ENCODE measurements at regions not wholly inside any gene's neighbourhood (a gene's known extent, or its start where the extent isn't known, plus 50 kb on each side); places are given as distances from the start of the nearest gene placed in this dataset.
"Not testable (repeated sequence)": the region's sequence is repeated elsewhere in the genome, so short reads cannot be mapped to it uniquely, and the experiment has no call there.

DNA sequence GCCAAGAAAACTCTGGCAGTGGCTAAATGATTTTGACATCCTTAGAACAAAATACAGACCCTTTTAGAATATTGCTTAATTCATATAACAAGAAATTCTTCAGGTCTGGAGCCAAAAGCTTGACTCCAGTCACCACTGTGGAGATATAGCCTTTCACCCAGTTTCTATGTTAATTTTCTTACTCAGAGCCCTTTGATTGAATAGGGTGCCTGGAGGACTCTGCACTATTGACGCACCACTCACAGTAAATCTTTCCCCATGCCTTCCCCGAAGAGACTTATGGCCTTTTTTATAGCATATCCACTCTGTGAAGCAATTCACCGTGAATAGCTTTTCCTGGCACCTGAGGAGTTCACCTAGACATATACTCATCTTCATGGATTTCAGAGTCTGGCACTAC lies 613.8 kb downstream of the ZWINT start:
- no peak for DNase-seq (ENCODE audit: low spot score)

DNA sequence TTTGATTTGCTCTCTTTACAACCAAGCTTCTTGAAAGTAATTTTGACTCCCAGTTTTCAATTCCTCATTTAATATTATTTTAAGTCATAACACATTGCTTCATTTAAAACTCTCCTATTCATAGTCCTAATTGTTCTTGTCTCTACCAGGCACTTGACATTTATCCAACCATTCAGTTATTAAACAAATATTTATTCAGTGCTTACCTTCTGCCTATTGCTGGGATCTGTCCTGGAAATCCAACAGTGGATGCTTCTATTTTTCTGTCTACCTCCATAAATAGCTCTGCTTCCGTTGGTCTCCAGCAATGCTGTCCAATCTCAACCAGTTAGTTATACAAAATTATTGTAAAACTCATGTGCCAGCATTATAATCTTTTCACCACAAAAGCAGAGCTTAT lies 615.1 kb downstream of the ZWINT start:
- no peak for DNase-seq (ENCODE audit: low spot score)

DNA sequence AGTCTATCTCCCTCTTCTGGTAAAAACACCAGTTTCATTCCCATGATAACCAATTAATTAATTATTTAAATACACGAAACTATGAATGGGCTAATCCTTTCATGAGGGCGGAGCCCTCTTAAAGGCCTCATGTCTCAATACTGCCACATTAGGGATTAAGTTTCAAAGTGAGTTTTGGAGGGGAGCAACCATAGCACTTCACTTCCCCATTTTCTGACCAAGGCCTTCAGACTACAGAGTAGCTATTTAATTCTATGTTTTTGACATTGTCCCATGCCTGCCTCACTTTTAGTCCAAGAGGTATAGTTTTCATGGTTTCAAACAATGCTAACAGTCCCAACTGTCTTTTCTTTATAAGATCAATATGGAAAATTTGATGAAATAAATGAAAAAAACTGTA lies 618.6 kb downstream of the ZWINT start:
- no peak for DNase-seq (ENCODE audit: low spot score)

DNA sequence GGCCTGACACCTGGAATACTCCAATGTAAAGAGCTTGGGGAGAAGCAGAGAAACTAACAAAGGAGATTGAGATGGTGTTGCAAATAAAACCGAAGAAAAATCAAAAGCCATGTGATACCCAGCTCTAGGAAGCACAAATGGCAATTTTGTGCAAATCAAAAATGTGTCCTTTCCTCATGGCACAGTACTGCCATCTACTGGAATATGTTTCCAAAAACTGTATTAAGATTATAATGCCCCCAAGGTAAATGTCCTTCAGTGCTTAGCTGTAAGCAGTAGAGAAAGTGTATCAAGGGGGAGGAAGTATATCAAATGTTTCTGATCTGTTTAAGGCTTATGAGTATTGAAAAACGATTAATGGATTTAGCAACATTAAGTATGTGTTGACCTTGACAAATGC lies 620.3 kb downstream of the ZWINT start:
- peak; percentile 42 for DNase-seq (ENCODE audit: low spot score)

DNA sequence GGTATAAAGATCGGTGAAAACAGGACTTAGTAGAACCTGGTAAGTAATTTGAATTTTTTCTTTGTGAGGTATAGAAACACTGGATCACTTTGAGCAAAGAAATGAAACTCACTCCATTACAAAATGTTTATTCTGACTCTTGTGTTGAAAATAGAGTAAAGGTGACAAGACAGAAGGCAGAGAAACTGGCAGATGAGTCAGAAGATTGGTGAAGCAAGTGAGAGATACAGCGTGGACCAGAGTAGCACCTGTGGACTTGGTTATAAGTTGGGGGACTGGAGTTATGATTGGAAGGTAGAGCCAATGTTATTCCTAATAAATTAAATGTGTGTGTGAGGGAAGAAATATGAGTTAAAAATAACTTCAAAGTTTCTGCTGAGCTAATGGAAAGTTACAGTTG lies 620.9 kb downstream of the ZWINT start:
- DNase-seq (ENCODE audit: low spot score) = no peak

DNA sequence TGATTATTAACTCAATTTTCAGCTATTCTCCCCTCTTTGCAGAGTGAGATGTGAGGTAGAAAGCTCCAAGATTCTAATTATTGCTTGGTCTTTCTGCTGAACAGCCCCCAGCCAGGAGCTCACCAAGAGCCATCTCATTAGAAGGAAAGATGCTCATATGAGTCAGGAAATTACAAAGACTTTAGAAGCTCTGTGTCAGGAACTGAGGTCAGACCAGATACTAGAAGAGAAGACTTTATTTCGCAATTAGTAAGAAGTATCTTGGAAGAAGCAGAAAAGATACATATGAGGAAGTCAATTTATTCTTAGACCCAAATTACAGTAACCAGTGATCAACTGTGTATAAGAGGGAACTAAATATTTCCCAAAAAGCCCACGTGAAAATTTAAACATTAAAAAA lies 626.9 kb downstream of the ZWINT start:
- DNase-seq (ENCODE audit: low spot score) = no peak

DNA sequence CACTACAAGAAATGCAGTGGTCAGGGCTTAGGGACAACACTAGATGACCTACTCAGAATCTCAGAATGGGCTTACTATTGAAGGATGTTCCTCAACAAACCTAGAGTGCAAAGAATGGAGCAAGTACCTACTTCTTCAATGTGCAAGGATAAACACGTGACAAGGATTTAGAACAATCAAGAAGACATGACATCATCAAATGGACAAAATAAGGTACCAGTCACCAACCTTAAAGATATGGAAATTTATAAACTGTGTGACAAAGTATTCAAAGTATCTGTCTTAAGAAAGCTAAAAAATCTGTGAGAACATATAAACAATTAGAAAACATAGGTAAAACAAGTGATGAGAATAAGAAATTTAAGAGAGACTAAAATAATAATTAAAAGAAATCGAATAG lies 656.1 kb downstream of the ZWINT start:
- no peak for DNase-seq (ENCODE audit: low spot score)

DNA sequence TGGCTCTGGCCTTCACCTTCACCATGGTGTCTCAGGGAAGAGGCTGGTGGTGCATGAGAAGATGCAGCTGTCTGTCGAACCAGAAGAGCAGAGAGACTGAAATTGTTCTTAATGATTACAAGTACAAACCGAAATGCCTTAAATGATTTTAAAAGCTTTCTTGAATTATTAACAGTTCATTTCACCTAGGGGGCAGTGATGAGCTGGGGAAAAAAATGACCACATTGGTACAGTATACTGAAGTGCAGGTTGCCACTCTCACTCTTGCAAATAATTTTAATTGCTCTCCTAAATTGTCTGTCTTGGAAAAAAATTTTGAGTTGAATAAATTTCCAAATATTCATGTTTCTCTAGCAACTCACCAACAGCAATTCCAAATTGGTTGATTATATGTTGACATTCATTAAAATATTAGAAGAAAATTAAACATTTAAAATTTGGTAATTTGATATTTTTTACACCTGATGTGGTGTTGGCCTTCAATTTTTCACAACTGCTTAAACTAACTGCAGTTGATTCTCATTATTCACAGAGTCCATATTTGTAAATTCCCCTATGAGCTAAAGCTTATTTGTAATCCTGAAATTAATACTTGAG lies 692.6 kb downstream of the ZWINT start:
- peak; percentile 10 for DNase-seq (ENCODE audit: low spot score)

DNA sequence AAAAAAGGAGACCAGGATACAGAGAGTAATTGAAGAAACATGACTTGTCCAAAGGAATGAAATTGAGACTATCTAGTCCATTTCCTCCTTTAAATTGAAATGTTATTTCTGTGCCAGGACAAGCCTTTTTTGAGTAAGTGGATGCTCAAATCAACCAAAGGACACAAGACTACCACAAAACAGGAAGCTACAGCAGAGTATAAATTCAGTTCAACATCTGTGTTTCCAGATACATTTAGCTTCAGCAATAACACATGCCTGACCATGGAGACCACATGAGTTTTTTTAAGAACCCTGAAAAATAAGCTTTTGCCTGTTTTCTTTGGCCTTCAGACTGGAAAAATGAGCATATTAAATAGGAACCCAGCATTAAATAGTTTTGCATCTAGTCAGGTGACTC lies 707.5 kb downstream of the ZWINT start:
- DNase-seq (ENCODE audit: low spot score) = no peak

DNA sequence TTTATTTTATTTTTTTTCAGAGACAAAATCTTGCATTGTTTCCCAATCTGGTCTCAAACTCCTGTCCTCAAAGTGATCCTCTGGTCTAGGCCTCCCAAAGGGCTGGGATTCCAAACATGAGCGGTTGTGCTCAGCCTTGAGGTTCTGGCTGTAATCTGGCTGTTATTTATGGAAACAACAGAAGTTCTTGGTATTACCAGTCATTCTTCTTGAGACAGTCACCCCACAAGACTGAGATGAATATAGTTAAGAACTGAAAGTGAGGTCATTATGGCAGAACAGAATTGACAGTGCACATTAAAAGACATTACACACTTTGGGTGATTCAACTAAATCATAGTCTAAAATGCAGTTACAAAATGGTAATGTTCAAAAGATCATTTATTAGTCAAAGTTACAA lies 719.5 kb downstream of the ZWINT start:
- peak; percentile 29 for DNase-seq (ENCODE audit: low spot score)

DNA sequence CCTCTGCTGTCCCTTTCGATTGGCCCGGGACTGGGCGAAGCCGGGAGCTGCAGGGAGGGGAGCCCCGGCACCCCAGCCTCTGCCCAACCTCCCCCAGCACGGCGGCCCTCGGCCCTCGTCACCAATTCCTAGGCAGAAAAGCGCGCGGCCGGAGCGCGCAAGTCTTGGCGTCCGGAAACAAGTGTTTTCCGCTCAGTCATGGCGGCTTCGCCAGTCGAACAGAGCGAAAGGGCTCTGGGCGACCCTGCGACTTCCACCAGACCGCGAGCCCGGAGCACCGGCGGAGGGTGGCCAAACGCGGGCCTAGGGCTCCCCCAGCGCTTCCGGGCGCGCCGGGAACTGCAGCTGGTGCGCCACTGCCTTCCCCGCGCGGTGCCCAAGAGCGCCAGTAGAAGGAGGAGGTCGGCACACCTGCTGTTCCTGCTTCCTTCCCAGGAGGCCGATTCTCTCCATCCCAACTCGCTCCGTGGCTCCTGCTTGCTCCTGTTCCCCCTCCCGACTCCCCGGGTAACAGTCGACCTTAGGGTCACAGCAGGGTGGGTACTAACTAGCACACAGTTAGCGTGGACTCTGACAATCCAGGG lies 729.9 kb downstream of the ZWINT start:
- no peak for DNase-seq (ENCODE audit: low spot score)

DNA sequence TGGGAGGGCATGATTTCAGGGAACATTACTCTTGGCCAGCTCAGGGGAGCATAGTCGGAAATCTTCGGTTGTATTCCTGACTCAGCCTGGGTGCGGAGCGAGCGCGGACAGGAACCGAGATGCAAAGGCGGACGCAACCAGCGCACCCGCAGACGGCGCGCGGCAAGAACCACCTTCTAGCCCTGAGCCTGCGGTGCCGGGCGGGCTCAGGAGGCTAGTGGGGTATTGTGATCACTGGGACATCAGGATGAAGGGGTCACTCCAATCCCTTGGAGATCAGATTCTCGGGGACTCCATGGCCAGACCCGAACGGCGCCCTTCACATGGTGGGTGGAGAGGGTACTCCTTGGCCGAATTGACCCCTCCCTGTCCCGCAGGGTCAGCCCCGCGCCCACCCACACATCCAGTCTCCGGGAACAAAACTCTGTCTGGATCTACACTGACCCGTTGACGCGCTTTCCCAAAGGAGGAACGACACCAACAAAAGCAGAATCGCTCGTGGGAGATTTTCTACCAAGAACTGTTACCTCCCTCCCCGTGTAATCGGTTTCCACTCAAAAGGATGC lies 730.5 kb downstream of the ZWINT start:
- DNase-seq (ENCODE audit: low spot score) = no peak

DNA sequence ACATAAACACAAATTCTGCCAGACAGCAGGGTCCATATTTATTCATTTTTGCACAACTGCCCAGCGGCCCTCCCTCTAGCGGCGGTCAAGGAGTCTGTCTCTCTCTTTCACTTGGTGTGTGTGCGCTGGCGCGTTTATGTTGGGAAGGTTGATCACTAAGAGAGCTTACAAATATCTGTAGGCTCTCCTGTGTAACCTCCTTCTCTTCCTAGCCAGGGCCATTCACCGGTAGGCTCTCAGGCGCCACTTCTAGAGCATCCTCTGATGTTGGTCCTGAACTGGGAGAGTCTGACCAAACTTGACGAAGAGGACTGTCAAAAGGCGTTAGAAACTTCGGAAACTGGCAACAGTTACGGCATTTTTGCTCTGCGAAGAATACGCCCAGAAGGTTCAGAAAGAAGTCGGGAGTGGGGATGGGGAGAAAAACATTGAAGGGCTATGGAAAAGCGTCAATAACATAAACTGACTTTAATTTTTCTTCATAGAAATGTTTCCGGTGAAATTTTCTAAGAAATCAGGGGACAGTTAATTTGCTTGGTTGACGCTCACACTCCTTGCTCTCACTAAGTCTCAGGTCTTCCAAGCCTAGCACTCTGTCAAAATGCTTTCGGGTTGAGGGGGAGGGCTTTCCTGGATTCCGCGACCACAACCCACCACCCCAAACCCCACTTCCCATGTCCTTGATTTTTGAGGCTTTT lies 731.1 kb downstream of the ZWINT start:
- DNase-seq (ENCODE audit: low spot score) = no peak

DNA sequence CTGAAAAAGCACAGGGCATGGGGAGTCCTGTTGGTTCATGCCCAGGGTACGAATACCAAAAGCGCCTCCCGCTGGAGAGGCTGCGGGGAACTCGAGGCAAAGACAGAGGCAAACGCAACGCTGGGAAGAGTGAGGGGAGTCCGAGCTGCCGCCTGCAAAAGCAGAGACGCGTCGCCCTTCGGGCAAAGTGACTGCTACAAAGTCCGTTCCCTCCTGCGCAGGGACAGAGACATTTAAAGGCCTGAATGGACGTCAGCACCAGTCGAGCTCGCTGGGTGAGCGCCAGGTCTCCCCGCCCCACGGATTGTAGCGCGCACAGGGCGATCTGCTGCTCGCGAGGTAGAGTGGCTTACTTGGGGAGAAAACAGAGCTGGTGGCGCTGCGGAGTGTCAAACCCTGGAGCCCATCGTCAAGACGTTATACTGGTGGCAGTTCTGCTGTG lies 732.8 kb downstream of the ZWINT start:
- DNase-seq (ENCODE audit: low spot score) = no peak

DNA sequence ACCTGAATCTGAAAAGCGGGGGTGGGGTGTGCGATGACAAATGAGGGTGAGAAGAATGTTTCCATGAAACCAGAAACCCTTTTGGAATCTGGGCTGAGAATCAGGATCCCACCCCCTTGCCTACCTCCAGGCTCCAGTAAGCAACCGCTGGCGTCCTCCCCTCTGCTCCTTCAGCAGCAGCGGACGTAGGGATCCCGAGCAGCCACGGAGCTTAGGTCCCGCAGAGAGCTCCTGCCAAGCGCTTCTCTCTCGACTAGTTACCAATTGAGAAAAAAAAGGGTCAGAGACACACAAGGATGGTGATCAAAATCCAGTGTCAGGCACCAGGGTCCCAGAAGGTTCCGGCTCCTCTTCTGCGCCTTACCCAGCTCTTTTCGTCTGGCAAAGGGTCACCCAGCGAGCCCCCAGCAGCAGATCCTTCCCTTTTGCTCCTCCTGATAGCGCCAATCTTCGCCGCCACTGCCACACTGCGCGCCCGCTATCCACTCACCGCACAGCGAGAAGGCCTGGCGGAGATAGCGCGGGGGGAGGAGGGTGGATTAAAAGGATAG lies 733.5 kb downstream of the ZWINT start:
- no peak for DNase-seq (ENCODE audit: low spot score)

DNA sequence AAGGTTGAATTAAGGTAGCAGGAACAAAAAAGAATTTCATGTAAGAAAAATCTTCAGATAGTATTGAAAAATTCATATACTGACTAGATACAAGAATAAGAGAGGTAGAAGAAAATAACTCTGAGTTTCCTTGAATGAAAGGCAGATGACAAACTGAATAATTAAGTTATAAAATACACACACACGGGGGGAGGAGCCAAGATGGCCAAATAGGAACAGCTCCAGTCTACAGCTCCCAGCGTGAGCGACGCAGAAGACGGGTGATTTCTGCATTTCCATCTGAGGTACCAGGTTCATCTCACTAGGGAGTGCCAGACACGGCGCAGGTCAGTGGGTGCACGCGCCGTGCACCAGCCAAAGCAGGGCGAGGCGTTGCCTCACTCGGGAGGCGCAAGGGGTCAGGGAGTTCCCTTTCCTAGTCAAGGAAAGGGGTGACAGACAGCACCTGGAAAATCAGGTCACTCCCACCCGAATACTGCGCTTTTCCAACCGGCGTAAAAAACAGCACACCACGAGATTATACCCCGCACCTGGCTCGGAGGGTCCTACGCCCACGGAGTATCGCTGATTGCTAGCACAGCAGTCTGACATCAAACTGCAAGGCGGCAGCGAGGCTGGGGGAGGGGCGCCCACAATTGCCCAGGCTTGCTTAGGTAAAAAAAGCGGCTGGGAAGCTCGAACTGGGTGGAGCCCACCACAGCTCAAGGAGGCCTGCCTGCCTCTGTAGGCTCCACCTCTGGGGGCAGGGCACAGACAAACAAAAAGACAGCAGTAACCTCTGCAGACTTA lies 759.2 kb downstream of the ZWINT start:
- not testable (repeated sequence) for DNase-seq (ENCODE audit: low spot score)

DNA sequence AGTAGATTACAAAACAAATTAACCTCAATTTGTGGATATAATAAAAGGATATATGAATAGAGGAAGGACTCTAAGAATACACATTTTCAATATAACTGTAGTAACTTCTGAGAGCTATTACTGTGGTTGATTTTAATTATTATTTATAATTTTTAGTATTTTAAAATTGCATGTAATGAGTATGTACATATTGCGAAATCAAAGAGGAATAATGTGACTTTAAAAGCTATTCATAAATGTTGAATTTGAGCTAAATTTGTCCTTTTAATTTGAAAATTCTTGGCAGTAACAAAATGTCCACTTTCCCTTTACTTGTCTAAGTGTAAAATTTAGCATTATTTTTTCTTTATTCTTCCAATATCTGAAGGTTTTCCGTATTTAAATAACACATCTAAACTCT lies 750.6 kb upstream of the PCDH15 start:
- no peak for DNase-seq (ENCODE audit: low spot score)

DNA sequence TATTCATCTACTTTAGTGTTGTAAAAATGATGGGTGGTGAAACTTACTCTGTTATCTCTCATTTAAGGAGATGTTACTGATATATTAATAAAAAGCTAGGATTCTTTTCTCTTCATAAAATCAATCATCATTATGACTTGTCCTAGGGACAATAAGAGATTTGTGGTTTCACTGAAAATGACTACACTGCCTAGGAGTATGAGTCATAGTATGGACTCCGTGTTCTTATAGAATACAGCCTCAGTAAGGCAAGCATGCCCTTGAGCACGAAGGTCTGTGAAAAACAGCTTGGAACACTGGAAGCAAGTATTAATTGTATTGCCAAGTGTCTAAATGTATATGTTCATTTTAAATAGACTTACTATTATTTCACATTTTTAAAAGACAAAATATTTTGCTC lies 749.2 kb upstream of the PCDH15 start:
- peak; percentile 76 for DNase-seq (ENCODE audit: low spot score)

DNA sequence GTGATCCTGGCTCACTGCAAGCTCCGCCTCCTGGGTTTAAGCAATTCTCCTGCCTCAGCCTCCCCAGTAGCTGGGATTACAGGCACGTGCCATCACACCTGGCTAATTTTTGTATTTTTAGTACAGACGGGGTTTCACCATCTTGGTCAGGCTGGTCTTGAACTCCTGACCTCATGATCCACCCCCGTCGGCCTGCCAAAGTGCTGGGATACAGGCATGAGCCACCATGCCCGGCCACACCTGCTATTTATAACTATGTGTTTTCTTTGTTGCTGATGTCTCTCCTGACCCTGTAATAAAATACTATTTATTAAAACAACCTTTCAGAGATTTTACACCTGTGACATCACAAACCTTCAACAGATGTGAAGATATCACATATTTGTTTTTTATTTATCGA lies 736.5 kb upstream of the PCDH15 start:
- not testable (repeated sequence) for DNase-seq (ENCODE audit: low spot score)

DNA sequence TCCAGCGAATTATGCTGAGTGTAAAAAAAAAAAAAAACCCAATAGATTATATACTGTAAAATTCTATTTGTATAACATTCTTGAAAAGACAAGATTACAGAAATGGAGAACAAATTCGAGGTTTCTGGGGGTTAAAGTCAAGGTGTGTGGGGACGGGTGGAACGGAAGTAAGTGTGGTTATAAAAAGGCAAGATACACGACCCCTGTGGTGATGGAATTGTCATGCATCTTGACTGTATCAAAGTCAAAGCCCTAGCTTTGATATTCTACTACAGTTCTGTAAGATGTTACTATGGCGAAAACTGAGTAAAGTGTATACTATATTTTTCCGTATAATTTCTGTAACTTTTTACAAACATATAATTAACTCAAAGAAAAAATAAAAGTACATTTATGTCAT lies 718.2 kb upstream of the PCDH15 start:
- no peak for DNase-seq (ENCODE audit: low spot score)

DNA sequence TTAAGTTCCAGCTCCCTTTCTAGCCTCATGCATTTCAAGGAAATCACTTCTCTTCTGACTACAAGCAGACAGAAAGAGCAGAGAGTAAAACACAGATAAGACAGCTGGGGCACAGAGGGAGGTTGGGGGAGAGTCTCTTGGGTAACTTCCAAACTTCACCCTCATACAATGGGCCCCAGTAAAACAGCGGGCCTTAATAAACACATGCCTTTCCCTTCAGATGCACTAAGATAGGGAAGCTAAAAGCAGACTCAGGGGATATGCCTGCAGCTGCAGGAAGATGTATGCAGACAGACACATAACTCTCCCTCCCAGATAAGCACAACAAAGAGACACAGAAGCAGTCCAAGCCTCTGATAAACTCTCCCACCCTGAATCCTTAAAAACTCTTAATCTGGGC lies 717.4 kb upstream of the PCDH15 start:
- not testable (repeated sequence) for DNase-seq (ENCODE audit: low spot score)

DNA sequence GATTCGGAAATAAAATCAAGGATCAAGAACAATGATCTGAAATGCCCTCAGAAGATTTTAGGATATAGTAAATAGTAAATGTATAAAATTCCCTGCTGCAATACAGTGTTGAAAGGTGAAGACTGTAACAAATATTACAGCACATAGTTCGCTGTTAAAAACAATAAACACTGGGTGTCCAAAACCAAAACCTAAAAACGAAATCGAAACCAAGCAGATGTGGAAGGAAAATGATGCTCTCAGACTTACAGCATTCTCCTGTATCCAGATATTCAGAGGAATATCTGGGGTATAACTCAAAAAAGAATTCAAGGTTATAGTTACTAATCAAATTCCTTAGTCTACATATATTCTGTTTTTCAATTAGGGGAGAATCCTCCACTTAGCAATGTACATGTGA lies 708.1 kb upstream of the PCDH15 start:
- DNase-seq (ENCODE audit: low spot score) = no peak

All from RKO (cell line).